K562 (cell line): ENCODE measurements at regions not wholly inside any gene's neighbourhood (a gene's known extent, or its start where the extent isn't known, plus 50 kb on each side); places are given as distances from the start of the nearest gene placed in this dataset.

Source experiments
- ATAC-seq: fragments of 200-7000 bp; cut with Tn5 transposase; 3 replicates; pipeline ENCODE4 v1.9.1; 2020; ENCODE audit warnings: moderate library complexity
- BruUV-seq: library from RNA; stranded (reverse); fragments of 400-500 nt; replicated peaks from 2 replicates; lab custom pipeline; 2021; lab: Mats Ljungman, UMichigan
- CTCF ChIA-PET: fragments of 300-600 bp; formaldehyde crosslinking; extraction: SDS; loops from one replicate; lab custom pipeline; 2021; ENCODE audit warnings: low intra/inter-chr PET ratio; lab: Yijun Ruan, JAX
- POLR2A ChIA-PET: fragments of 300-600, 350-650 bp; sonication (Branson Sonifier 250); formaldehyde crosslinking; extraction: SDS; loops from one replicate; lab custom pipeline; 2021; ENCODE audit warnings: antibody characterized with exemption, inconsistent platforms; lab: Yijun Ruan, JAX
- DNase-seq, 4 experiments: peaks; one replicate each; pipeline versions ENCODE4 v3.0.0 to v3.0.0-alpha.2; 2011 to 2018; ENCODE audit warnings: low spot score in 3 of 4, mixed read lengths in 3 of 4; ENCODE audit errors: extremely low read depth in 1 of 4
- FAIRE-seq: peaks from 2 replicates; lab custom pipeline; 2011; peaks lifted over from hg19 to GRCh38; lab: Jason Lieb, UNC
- H2AFZ ChIP-seq: 2 replicates; pipeline ENCODE4 v1.6.0; 2011; ENCODE audit warnings: low read depth, low read length, control low read depth, inconsistent platforms
- H3K27ac ChIP-seq: fragments of 200-600 bp; 3 replicates; pipeline ENCODE4 v1.8.0; 2011; ENCODE audit warnings: low read depth, mild to moderate bottlenecking, control low read depth, inconsistent platforms, low read length, moderate library complexity, mixed read lengths; ENCODE audit errors: extremely low read depth
- H3K27me3 ChIP-seq, 2 experiments: fragments of 300-600 bp in 1 of 2; 2 replicates in 1 of 2; 3 replicates in 1 of 2; pipeline versions ENCODE4 v1.6.0 to v1.8.0; 2011; ENCODE audit warnings: inconsistent platforms in 2 of 2, low read length in 2 of 2, mild to moderate bottlenecking in 1 of 2, mixed read lengths in 1 of 2, moderate library complexity in 1 of 2; ENCODE audit not compliant: control insufficient read depth in 2 of 2, insufficient read depth in 2 of 2
- H3K36me3 ChIP-seq: fragments of 300-600 bp; 3 replicates; pipeline ENCODE4 v1.8.0; 2011; ENCODE audit warnings: mild to moderate bottlenecking, low read length, inconsistent platforms; ENCODE audit not compliant: control insufficient read depth, insufficient read depth
- H3K4me1 ChIP-seq, 2 experiments: fragments of 200-600 bp in 1 of 2; replicated peaks in 1 of 2; 2 replicates in 1 of 2; 3 replicates in 1 of 2; pipeline versions ENCODE4 v1.5.1 to v1.8.0; 2011; ENCODE audit warnings: inconsistent platforms in 2 of 2, low read length in 2 of 2, mild to moderate bottlenecking in 1 of 2, mixed read lengths in 1 of 2, moderate library complexity in 1 of 2; ENCODE audit not compliant: control insufficient read depth in 2 of 2, insufficient read depth in 2 of 2
- H3K4me2 ChIP-seq: 2 replicates; pipeline ENCODE4 v1.6.1; 2011; ENCODE audit warnings: low read length, control low read depth, inconsistent platforms, mixed read lengths; ENCODE audit not compliant: insufficient read depth
- H3K4me3 ChIP-seq: fragments of 200-600 bp; sonication (generic), shearing (Covaris generic); 2 replicates; pipeline ENCODE4 v1.5.1; 2016; ENCODE audit warnings: control low read depth, inconsistent platforms
- H3K79me2 ChIP-seq: fragments of 200-600 bp; 3 replicates; pipeline ENCODE4 v1.8.0; 2011; ENCODE audit warnings: low read length, inconsistent platforms; ENCODE audit not compliant: control insufficient read depth, insufficient read depth
- H3K9ac ChIP-seq, 2 experiments: 2 replicates each; pipeline versions ENCODE4 v1.6.0 to v1.6.1; 2011; ENCODE audit warnings: low read depth in 2 of 2, low read length in 2 of 2, control low read depth in 1 of 2, inconsistent platforms in 1 of 2, mild to moderate bottlenecking in 1 of 2, mixed read lengths in 1 of 2; ENCODE audit not compliant: insufficient read depth in 1 of 2
- H3K9me1 ChIP-seq: one replicate; pipeline ENCODE4 v1.6.0; 2011; ENCODE audit warnings: inconsistent platforms, mild to moderate bottlenecking, low read length, moderate library complexity; ENCODE audit not compliant: control insufficient read depth, insufficient read depth
- H3K9me3 ChIP-seq: replicated peaks from 2 replicates; pipeline ENCODE4 v1.5.1; 2011; ENCODE audit warnings: low read depth, low read length, inconsistent platforms; ENCODE audit not compliant: control insufficient read depth, insufficient read depth
- H4K20me1 ChIP-seq: replicated peaks from 2 replicates; pipeline ENCODE4 v1.6.1; 2011; ENCODE audit warnings: low read length, inconsistent platforms, mixed read lengths; ENCODE audit not compliant: control insufficient read depth, insufficient read depth
- BRCA1 ChIP-seq, 2 experiments: fragments of 450-650 bp in 1 of 2; sonication (generic) in 1 of 2; formaldehyde crosslinking in 1 of 2; IDR thresholded peaks; 2 replicates each; pipeline versions ENCODE4 v1.5.0 to v1.6.1; 2017 to 2020; ENCODE audit warnings: mild to moderate bottlenecking in 1 of 2, missing genetic modification reagents in 1 of 2
- MYNN ChIP-seq, 2 experiments: sonication (generic); formaldehyde crosslinking in 1 of 2; IDR thresholded peaks; 2 replicates each; pipeline versions ENCODE4 v1.5.0 to v1.6.1; 2016 to 2020; ENCODE audit warnings: antibody characterized with exemption in 1 of 2, missing genetic modification reagents in 1 of 2
- PTBP1 ChIP-seq: fragments of 200-400 bp; formaldehyde crosslinking; IDR thresholded peaks from 2 replicates; pipeline ENCODE4 v1.6.1; 2017; ENCODE audit warnings: low read depth, low read length
- SAP30 ChIP-seq: fragments of 200-600 bp; sonication (generic); IDR thresholded peaks from 2 replicates; pipeline ENCODE4 v1.6.1; 2012; ENCODE audit warnings: borderline replicate concordance, low read depth, mild to moderate bottlenecking, moderate library complexity, low read length, control low read depth, inconsistent platforms; ENCODE audit not compliant: insufficient read depth, poor library complexity, severe bottlenecking
- SETDB1 ChIP-seq: IDR thresholded peaks from one replicate; pipeline ENCODE4 v1.6.1; 2012; ENCODE audit warnings: low read length, control low read depth, inconsistent platforms
- TAF7 ChIP-seq: fragments of 450-650 bp; IDR thresholded peaks from 2 replicates; pipeline ENCODE4 v1.6.1; 2016; ENCODE audit warnings: missing genetic modification characterization, missing compliant biosample characterization
- ZBTB1 ChIP-seq: sonication (generic); formaldehyde crosslinking; IDR thresholded peaks from 2 replicates; pipeline ENCODE4 v1.8.1; 2023; ENCODE audit warnings: missing genetic modification reagents, low read depth, mild to moderate bottlenecking, borderline replicate concordance
- ZNF253 ChIP-seq: fragments of 250-450 bp; sonication (Bioruptor Pico); conservative IDR thresholded peaks from 2 replicates; pipeline ENCODE4 v1.6.1; 2021; ENCODE audit warnings: mild to moderate bottlenecking
- ZNF57 ChIP-seq: fragments of 450-650 bp; formaldehyde crosslinking; IDR thresholded peaks from 2 replicates; pipeline ENCODE4 v1.4.0; 2020; ENCODE audit warnings: mild to moderate bottlenecking, moderate library complexity
- in situ Hi-C: fragments of 300-500 bp; cut with MboI; formaldehyde crosslinking; loops from 4 replicates; pipeline ENCODE4 v1.15.0; 2018; ENCODE audit warnings: inconsistent platforms, mixed read lengths
- intact Hi-C: fragments of 100-400 bp; cut with micrococcal nuclease; formaldehyde crosslinking; loops from 2 replicates; pipeline ENCODE4 v1.14.2; 2022
- TF ChIP-seq, protein P1 (sequence below): fragments of 250-450 bp; sonication (Bioruptor Pico); IDR thresholded peaks from 2 replicates; pipeline ENCODE4 v1.4.0; 2020
- TF ChIP-seq, protein P2 (sequence below): fragments of 250-450 bp; sonication (Bioruptor Pico); IDR thresholded peaks from 2 replicates; pipeline ENCODE4 v1.5.1; 2021; ENCODE audit warnings: mild to moderate bottlenecking
- TF ChIP-seq, protein P3 (sequence below): fragments of 450-650 bp; formaldehyde crosslinking; IDR thresholded peaks from 2 replicates; pipeline ENCODE4 v1.4.0; 2020; ENCODE audit warnings: mild to moderate bottlenecking, moderate library complexity

DNA sequence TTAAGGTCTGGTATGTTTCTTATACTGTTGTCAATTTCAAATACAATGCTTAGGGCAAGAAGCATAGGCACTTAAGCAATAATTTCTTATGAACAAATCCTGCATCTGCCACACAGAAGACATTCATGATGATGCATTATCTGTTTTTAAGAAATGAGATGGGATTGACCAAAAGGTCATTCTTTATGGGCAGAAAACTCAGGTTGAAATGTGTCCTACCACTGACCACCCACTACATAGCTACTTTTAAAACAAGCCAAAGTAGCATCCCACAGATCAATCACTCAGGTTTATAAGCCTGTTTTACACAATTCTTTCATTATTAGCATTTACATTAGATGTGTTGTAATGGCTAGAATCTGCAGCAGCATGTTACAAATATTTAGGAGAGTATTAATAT, 617.8 kb downstream of the PCDH7 start:
- Histone ChIP-seq H3K36me3 (no peaks in the 10 kb centered on the region), H4K20me1 (no peaks in the 10 kb centered on the region), H3K4me1 (no peaks in the 10 kb centered on the region), H3K9me3 (no peaks in the 10 kb centered on the region), H3K79me2 (no peaks in the 10 kb centered on the region), H3K27ac (no peak overlapping the region), H3K9ac (no peak overlapping the region), H3K4me2 (no peak overlapping the region), H2AFZ (no peak overlapping the region), H3K27me3 (no peaks in the 10 kb centered on the region), H3K4me3 (no peak overlapping the region), H3K9me1 (no peaks in the 10 kb centered on the region)
- ChIA-PET CTCF (no interaction called here), POLR2A (no interaction called here)
- BruUV-seq: no TSS peak
- in situ Hi-C loops: no loop called here
- ATAC-seq: no peak
- FAIRE-seq: no peak
- TF ChIP-seq SAP30 (no peak), BRCA1 (IDR thresholded peaks at IDR 0.05) (no peak), BRCA1 (CRISPR knock-in tag; IDR thresholded peaks at IDR 0.05) (no peak), ZNF57 (no peak), ZNF253 (CRISPR knock-in tag) (no peak), ZBTB1 (CRISPR knock-in tag) (no peak), MYNN (IDR thresholded peaks at IDR 0.05) (no peak), MYNN (CRISPR knock-in tag; IDR thresholded peaks at IDR 0.05) (no peak), SETDB1 (no peak), TAF7 (tag) (no peak), PTBP1 (no peak)
- TF ChIP-seq, protein P1, sequence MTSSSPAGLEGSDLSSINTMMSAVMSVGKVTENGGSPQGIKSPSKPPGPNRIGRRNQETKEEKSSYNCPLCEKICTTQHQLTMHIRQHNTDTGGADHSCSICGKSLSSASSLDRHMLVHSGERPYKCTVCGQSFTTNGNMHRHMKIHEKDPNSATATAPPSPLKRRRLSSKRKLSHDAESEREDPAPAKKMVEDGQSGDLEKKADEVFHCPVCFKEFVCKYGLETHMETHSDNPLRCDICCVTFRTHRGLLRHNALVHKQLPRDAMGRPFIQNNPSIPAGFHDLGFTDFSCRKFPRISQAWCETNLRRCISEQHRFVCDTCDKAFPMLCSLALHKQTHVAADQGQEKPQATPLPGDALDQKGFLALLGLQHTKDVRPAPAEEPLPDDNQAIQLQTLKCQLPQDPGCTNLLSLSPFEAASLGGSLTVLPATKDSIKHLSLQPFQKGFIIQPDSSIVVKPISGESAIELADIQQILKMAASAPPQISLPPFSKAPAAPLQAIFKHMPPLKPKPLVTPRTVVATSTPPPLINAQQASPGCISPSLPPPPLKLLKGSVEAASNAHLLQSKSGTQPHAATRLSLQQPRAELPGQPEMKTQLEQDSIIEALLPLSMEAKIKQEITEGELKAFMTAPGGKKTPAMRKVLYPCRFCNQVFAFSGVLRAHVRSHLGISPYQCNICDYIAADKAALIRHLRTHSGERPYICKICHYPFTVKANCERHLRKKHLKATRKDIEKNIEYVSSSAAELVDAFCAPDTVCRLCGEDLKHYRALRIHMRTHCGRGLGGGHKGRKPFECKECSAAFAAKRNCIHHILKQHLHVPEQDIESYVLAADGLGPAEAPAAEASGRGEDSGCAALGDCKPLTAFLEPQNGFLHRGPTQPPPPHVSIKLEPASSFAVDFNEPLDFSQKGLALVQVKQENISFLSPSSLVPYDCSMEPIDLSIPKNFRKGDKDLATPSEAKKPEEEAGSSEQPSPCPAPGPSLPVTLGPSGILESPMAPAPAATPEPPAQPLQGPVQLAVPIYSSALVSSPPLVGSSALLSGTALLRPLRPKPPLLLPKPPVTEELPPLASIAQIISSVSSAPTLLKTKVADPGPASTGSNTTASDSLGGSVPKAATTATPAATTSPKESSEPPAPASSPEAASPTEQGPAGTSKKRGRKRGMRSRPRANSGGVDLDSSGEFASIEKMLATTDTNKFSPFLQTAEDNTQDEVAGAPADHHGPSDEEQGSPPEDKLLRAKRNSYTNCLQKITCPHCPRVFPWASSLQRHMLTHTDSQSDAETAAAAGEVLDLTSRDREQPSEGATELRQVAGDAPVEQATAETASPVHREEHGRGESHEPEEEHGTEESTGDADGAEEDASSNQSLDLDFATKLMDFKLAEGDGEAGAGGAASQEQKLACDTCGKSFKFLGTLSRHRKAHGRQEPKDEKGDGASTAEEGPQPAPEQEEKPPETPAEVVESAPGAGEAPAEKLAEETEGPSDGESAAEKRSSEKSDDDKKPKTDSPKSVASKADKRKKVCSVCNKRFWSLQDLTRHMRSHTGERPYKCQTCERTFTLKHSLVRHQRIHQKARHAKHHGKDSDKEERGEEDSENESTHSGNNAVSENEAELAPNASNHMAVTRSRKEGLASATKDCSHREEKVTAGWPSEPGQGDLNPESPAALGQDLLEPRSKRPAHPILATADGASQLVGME: no peak
- TF ChIP-seq, protein P2, sequence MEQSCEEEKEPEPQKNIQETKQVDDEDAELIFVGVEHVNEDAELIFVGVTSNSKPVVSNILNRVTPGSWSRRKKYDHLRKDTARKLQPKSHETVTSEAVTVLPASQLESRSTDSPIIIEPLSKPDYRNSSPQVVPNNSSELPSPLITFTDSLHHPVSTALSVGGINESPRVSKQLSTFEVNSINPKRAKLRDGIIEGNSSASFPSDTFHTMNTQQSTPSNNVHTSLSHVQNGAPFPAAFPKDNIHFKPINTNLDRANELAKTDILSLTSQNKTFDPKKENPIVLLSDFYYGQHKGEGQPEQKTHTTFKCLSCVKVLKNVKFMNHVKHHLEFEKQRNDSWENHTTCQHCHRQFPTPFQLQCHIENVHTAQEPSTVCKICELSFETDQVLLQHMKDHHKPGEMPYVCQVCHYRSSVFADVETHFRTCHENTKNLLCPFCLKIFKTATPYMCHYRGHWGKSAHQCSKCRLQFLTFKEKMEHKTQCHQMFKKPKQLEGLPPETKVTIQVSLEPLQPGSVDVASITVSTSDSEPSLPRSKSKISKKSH (CRISPR knock-in tag): no peak
- TF ChIP-seq, protein P3, sequence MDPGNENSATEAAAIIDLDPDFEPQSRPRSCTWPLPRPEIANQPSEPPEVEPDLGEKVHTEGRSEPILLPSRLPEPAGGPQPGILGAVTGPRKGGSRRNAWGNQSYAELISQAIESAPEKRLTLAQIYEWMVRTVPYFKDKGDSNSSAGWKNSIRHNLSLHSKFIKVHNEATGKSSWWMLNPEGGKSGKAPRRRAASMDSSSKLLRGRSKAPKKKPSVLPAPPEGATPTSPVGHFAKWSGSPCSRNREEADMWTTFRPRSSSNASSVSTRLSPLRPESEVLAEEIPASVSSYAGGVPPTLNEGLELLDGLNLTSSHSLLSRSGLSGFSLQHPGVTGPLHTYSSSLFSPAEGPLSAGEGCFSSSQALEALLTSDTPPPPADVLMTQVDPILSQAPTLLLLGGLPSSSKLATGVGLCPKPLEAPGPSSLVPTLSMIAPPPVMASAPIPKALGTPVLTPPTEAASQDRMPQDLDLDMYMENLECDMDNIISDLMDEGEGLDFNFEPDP (CRISPR knock-in tag): no peak
- no peak for DNase-seq
- intact Hi-C loops: no loop called here
